GM19372 (cell line): ENCODE measurements at regions not wholly inside any gene's neighbourhood (a gene's known extent, or its start where the extent isn't known, plus 50 kb on each side); places are given as distances from the start of the nearest gene placed in this dataset.

Experiments
- ATAC-seq: cut with Tn5 transposase; IDR thresholded peaks from one replicate; pipeline ENCODE4 v1.9.1; 2021; ENCODE audit warnings: mild to moderate bottlenecking, low read depth, moderate library complexity; ENCODE audit not compliant: unreplicated experiment

GRCh38 chr10:117668327-117669008 is 125.9 kb downstream of the EMX2 start:
- no peak for ATAC-seq

GRCh38 chr10:117669122-117669521 is 126.6 kb downstream of the EMX2 start:
- ATAC-seq = no peak

GRCh38 chr10:117670116-117670904 is 127.8 kb downstream of the EMX2 start:
- ATAC-seq = no peak

GRCh38 chr10:117673230-117674010 is 130.9 kb downstream of the EMX2 start:
- no peak for ATAC-seq

- no peak for ATAC-seq
Measured at GRCh38 chr10:117674201-117674600, 131.7 kb downstream of the EMX2 start.

GRCh38 chr10:117674646-117675045 is 132.1 kb downstream of the EMX2 start:
- ATAC-seq = no peak

- ATAC-seq = no peak
Measured at GRCh38 chr10:117675514-117676055, 133.0 kb downstream of the EMX2 start.

GRCh38 chr10:117677239-117677638 is 134.7 kb downstream of the EMX2 start:
- ATAC-seq = no peak

GRCh38 chr10:117677890-117678500 is 135.4 kb downstream of the EMX2 start:
- ATAC-seq = no peak

- ATAC-seq = no peak
Measured at GRCh38 chr10:117680601-117681000, 138.1 kb downstream of the EMX2 start.

GRCh38 chr10:117681104-117681503 is 138.6 kb downstream of the EMX2 start:
- no peak for ATAC-seq

- ATAC-seq = no peak
Measured at GRCh38 chr10:117684046-117684610, 141.6 kb downstream of the EMX2 start.

- no peak for ATAC-seq
Measured at GRCh38 chr10:117684672-117685211, 142.2 kb downstream of the EMX2 start.

GRCh38 chr10:117685431-117685830 is 142.9 kb downstream of the EMX2 start:
- ATAC-seq = no peak

- ATAC-seq = no peak
Measured at GRCh38 chr10:117686606-117687005, 144.1 kb downstream of the EMX2 start.

- ATAC-seq = no peak
Measured at GRCh38 chr10:117688358-117688757, 145.8 kb downstream of the EMX2 start.

GRCh38 chr10:117689566-117689965 is 147.0 kb downstream of the EMX2 start:
- ATAC-seq = no peak

- ATAC-seq = no peak
Measured at GRCh38 chr10:117690359-117690758, 147.8 kb downstream of the EMX2 start.

GRCh38 chr10:117694190-117694589 is 151.6 kb downstream of the EMX2 start:
- ATAC-seq = no peak

- ATAC-seq = no peak
Measured at GRCh38 chr10:117697402-117697801, 154.9 kb downstream of the EMX2 start.
